ENCODE measurements at regions not wholly inside any gene's neighbourhood (a gene's known extent, or its start where the extent isn't known, plus 50 kb on each side); places are given as distances from the start of the nearest gene placed in this dataset.

DNA sequence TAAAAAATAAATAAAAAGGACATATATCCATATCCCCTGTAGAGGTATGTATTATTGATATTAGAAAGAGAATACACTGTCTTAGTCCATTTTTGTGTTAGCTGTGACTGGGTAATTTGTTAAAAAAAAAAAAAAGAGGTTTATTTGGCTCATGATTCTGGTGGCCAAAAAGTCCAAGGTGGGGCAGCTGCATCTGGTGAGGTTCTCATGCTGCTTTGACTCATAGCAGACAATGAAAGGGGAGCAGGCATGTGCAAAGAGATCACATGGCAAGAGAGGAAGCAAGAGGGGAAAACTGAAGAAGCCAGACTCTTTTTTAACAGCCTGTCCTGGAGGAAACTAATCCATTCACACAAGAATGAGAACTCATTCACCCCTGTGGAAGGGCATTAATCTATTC lies 101.6 kb upstream of the MAP4K3 start:
- no peak for DNase-seq

DNA sequence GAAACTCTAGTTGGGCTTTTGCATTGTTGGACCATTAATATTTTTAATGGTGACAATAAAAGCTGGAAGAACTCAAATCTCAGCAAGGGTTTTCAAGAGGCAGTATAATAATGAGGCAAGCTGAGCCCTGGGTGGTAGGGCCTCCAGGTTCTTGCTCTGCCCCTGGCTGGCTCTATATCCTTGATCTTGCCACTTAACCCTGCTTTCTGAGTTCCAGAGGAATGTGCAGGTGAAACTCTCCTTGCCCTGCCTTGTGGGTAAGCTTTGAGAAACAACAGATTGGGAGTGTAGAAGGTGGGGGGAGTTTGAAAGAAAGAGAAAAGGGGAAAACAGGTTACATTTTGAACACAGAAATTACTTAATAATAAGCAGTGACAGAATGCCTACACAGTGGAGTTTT lies 103.3 kb upstream of the MAP4K3 start:
- DNase-seq: no peak

DNA sequence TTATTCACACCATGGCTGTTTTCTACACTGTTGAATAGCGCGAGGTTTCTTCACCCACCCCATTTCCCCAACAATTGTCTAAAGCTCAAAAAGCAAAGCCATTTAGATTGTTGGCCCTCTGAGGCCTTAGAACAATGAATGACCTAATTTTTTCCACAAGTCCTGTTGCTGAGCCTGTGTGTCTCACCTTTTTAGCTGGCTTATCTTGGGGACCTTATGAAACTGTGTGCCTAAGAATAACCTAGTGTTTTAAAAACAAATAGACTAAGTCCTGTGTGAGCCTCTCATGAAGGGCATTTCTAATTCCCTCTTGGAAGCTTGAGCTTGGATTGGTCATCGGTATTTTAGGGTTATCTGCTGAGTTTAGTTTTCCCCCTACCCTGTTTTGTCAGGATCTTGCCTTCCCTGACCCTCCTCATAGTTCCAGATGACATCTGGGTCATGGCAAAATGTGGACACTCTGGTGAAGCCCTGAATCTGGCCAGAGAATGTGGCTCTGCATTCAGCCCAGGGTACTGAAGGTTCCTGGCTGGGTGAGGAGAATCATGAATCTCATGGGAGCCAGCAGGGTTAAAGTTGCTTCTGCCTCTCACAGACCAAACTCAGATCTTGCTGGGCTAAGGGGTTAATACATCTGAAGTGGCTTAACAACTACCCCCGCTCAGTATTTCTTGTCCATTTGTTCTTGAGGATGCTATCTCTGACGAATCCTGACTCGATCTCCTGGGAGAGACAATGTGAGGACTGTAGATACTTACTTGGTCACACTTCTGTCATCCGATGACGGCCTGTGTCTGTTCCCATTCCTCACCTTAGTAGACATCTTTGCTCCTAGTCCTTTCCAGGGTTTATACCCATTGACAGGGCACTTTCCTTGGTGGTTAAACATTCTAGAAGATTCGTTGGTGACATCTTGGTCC lies 104.2 kb upstream of the MAP4K3 start:
- DNase-seq: no peak

DNA sequence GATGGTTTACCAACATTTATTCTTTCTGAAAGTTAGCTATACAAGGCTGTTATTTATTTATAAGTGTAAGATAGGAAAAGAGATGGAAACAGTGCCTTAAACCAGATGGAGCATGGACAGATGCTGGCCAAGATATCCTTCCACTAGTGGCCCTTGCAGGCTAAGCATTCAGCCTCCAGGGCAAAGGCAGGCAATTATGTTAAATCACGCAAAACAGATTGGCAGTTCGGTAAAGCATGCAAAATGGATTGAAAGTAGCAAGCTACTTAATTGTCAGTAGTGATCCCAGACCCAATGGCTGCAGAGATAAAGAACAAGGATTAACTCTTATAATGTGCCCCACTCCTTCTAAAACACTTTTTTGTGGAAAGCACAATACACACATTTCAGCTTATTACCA lies 105.4 kb upstream of the MAP4K3 start:
- DNase-seq: no peak

DNA sequence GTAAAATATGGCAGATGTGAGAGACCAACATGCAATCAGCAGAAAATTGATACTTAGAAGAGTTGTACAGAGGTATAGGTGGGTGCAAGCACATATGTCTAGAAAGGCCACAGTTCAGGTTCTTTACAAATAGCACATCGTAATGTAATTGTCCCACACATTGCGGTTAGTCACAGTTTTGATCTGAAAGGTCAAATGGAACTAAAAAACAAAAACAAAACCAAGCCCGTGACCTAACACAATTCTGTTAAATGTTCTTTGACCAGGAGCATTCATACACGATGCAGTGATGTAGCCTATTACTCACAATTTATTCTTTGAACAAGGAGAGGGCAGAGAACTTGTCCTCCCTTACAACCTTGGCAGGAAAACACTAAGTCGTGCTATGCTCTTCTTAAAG lies 108.9 kb upstream of the MAP4K3 start:
- no peak for DNase-seq

DNA sequence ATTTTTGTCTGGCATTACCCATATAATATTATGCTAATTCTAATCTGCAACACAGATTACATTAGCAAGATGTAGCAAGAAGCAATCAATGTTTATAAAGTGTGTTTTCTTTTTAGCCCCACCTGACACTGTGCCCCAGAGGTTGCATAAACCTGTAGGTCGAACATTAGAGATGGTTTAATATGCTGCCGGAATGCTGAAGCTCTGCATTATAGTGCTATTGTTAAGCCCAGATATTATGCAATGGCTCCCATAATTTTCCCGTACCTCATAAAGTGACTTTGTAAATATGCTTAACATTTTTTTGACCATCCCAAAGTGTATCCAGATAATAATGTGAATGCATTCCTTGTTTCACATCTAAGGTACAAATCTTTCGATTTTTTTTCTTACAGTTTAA lies 109.3 kb upstream of the MAP4K3 start:
- no peak for DNase-seq

DNA sequence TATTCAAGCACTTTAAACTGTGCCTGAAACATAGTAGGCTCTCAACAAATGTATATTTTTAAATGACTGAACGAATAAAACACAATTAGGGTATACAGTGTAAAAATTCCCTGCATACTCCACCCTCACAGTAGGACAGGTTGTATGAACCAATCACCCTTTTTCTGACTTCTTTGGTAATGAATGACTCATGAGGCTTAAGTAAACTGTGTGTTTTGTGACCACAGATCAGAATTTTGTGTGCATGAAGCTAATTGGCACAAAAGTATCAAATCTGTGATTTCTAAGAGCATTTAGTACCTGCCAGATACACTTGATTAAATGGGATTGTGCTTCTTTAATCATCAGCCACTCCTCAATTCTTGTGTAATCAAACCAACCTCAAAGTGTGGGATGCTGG lies 109.9 kb upstream of the MAP4K3 start:
- no peak for DNase-seq

DNA sequence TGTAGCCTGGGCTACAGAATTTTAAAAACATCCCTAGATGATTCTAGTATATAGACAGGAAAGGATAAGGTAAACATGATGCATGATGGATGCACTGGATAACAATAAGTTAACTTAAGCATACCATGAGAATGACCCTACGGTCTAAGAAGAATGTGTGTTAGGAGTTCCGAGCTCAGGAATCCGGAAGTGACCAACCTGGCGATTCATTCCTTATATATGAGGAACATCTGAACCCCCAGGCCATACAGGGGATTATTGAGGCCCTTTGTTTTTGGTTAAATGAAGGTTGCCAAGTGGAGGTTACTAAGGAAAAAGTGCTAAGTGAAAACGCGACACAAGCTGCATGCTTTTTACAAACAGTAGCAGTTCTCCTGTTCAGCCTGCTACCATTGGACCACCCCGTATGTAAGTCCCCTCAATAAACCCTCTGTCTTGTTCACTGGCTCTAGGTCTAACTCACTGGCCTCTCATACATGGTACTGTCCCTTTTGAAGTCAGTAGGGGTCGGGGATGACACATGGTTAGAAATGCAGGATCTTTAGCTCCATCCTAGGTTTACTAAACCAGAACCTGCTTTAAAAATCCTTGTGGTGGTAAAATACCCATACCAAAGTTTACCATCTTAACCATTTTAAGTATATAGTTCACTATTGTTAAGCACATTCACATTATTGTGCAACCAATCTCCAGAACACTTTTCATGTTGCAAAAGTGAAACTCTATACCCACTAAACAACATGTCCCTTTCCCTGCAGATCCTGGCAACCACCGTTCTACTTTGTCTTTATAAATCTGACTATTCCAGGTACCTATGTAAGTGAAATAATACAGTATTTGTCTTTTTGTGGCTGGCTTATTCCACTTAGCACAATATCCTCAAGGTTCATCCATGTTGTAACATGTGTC lies 111.0 kb upstream of the MAP4K3 start:
- no peak for DNase-seq

DNA sequence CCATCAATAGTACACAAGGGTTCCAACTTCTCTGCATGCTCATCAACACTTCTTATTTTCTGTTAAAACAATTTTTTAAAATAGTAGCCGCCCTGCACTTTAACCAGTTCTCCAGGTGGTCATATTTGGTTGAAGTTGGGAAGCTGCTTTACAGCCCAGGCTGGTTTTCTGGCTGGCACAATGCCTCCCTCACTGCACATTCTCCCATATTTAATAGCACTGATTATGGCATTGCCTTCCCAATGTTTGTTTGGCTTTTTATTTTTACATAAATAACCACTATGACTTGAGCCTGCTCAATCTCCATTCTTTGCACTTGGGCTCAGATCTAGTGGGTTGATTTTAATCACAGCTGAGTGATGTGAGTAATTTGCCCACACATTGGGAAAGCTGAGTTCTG lies 111.9 kb upstream of the MAP4K3 start:
- DNase-seq: no peak

DNA sequence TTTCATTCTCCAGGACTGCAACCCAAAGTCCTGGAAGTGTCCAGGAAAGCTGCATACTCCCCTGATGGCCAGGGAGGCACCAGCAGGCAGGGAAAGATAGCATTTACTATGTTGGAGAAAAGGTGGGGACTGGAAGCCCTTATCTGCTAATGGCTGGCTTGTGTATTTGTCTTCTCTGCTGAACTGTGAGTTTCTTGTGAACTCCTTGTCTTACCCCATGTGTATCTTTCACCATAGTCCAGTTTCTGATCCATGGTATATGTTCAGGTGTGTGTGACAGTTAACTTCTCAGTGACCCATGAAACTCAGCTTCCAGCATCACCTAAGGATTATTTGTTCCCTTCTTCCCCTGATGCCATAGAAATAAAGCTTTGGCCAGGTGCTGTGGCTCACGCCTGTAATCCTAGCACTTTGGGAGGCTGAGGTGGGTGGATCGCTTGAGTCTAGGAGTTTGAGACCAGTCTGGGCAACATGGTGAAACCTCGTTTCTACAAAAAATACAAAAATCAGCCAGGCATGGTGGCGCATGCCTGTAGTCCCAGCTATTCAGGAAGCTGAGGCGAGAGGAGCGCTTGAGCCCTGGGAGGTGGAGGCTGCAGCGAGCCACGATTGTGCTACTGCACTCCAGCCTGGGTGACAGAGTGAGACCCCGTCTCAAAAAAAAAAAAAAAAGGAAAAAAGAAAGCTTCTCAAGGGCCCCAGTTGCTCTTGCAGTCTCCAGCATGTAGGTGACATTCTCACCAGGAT lies 112.8 kb upstream of the MAP4K3 start:
- DNase-seq: no peak

DNA sequence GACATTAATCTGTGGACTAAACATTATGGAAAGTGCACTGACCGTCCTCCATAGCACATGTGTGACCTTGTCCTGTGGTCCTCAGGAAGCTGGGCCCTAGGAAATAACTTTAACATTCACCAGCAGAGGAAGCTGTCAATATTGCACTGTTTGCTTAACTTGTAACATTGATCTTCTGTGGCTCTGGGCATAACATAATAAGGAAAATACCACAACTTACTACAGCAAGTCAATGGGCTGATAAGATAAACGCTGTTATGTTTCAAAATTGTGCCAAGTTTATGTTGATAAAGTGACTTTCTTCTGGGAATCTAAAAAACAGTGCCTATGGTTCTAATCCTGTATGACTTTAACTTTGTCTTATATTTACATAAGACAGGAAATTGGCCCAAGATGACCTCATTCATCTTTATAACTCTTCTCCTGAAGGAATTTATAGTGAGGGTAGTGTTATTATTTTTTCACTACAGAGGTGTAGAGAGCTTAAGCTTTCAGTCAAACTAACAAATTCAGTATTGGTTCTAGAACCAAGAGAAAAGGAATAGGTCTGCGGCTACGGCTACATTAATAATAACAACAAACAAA lies 113.7 kb upstream of the MAP4K3 start:
- DNase-seq: no peak

DNA sequence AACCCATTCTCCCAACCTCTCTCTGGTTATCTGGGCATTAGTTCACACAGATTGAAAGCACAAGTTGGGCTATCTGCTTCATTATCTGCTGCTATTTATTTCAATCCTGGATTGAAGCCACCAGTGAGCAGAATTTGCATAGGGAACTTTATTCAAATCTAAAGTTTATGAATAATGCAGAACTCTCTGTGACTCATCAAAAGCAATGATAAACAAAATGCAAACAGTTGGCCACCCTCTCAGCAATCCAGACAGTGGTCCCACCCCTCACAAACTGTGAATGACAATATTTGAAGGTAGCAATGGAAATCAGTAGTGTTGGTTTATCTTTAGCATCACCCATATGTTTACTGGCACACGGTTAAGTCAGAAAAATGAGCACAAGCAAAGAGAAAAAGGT lies 106.8 kb upstream of the TMEM178A start:
- DNase-seq: no peak

DNA sequence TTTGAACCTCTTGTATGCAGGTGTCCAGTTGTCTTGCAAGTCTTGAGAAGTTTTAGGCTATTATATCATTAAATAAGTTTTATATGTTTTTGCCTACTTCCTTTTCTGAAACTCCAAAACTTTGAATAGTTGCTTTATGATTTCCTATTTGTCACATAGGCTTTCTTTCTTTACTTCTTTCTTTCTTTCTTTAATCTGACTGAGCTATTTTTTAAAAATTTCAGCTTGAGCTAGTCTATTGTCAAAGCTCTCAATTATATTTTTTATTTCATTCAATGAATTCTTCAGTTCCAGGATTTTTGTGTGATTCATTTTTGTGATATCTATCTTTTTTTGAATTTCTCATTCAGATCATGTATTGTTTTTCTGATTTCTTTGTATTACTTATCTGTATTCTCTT lies 102.1 kb upstream of the TMEM178A start:
- DNase-seq: no peak

DNA sequence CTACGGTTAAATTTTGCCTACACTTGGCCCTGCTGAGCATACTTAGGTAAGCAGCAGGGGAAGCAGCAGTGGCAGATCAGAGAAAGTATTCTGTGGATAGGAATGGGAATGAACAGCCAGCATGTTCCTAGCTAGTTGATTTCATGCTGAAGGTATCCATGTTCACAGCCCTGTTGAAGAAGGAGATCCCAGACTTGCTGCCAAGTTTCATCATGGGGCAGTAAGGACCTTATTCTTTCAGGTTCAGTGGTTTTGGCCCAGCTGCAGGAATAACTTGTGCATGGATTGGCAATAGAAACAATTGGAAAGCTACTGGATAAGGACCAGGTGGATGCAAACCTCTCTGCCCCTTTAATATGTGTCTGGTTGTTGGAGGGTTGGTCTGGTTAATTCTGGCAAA lies 98.2 kb upstream of the TMEM178A start:
- no peak for DNase-seq

DNA sequence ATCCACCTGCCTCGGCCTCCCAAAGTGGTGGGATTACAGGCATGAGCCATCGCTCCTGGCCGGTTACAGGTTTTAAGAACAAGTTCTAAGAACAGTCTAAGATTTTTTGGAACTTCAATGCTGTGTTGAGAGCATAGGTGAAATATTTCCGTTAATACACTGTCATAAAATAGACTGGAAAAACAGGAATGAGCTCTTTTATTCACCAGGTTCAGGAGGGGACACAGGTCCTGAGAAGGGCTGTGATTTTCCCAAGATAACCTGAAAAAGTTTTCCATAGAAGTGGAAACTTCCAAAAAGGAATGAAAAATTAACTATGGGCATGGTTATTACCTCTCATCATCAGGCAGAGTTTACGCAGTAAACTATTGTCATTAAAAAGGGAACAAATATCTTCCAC lies 97.6 kb upstream of the TMEM178A start:
- no peak for DNase-seq

DNA sequence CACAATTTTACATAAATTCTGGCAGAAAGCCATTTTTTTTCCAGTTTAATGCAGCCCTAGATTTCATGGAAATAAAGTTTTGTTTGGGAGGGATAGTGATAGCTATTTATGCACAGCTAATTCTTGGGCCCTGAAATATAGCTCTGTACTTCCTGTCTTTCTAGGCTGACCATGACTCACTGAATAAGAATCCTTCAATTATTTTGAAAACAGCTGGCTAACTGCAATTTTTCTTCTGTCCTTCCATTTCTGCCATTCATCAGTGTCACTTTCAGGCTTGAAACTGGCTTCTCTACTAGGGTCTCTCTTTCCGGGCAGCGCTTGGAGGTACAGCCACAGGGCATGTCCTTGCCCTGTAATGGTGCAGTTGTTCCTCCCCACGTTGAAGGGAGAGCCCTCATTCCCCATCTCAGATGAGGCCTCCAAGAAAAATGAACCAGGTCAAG lies 97.1 kb upstream of the TMEM178A start:
- DNase-seq: no peak

DNA sequence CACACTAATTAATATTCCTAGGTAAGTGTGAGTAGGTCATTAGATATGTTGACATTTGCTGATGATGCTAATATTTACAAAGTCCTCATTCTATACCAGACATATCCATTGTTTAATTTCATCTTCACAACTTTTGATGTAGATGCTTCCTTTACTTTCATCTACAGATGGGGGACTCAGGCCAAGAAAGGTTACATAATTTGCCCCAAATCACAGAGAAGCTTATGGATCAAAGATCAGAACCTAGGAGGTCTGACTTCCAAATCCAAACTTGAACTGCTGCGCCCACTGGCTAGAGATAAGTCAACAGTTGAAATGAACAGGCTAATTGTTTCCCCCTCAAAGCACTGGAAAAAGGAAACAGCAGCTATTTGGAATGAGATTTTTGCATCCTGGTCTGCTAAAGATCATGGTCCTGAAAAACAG lies 95.6 kb upstream of the TMEM178A start:
- no peak for DNase-seq

DNA sequence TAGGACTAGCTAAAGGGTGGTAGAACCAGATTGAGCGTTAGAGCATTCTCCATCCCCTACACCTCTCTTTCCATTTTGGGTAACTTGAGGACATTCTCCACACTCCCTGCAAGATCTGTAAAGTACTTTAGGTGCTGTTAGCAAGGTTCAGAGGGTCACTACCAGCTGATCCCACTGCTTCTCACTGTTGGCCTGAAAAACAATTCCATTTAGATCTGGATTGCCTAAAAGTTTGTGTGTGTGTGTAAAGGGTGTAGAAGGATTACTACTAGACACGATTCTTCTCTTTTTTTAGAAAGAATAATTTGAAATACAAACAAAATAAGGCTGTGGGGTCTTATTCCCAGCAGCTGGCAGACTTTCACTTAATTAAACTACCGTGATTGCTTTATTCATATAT lies 95.1 kb upstream of the TMEM178A start:
- DNase-seq: no peak

DNA sequence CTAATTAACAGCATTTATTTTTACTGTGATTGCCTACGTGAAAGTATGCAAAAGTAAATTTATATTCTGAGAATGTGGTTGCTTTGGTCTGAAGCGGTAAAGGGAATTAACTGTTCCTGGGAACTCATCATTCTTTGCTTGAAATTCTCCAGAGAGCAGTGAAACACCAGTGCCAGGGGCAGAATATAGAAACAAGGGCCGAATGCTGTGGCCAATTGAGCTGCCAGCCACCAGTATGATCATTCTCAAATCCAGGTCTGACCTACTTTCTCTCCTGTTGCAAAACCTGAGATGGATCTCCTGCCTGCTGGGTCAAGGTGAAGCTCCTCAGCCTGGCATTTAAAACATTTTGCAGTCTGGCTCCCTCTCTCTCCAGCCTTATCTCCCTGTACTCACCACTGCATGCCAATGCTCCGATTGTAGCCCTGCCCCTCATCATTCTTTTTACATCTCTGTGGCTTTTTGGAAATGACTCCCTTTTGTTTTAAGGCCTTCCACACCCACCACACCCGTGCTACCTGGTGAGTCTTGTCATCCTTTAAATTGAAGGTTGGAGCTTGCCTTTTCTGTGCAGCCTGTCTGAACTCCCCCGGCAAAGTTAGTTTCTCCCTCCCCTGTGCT lies 94.5 kb upstream of the TMEM178A start:
- DNase-seq: no peak

DNA sequence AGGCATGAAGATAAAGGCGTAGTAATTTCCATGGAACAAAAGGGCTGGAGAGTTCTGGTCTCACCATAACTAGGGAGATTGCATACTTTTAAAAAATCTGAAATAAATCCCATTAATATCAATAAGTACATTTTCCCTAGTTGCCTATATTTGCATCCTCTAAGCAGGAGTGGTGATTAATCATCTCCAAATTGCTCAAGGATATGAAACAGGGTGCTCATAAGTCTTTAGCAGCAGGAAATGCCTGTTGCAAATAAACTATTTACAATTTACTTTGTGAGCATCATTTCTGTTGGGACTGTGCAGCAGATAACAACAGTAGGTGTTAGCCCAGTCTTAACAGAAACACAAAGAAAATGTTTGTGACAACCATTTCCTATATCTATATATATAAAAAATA lies 92.4 kb upstream of the TMEM178A start:
- no peak for DNase-seq

DNA sequence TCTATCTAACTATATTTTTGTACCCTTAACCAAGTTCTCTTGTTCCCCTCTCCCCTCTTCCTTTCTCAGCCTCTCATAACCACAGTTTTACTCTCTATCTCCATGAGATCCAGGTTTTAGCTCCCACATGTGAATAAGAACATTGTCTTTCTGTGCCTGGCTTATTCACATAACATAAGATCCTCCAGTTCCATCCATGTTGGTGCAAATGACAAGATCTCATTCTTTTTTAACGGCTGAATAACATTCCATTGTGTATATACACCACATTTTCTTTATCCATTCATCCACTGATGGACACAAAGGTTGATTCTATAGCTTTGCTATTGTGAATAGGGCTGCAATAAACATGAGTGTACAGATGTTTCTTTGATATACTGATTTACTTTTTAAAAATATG lies 83.9 kb upstream of the TMEM178A start:
- DNase-seq: no peak

DNA sequence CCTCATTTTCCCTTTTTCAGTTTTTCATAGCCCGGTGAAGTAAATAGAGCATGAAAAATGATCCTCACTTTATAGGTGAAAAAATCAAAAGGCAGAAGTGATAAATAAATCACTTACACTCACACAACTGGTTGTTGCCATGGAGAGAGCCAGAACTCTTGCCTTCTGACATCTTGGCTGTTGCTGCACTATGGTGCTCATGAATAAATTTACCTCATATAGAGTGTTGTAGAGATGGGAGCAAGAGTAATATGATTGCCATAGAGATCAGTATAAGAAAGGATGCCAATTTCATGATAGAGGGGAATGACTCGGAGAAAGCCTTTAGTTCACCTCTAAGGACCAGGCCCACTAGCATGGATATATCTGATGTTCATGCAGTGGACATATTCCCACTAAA lies 82.5 kb upstream of the TMEM178A start:
- DNase-seq: no peak
